Trophoblast cell (in vitro differentiated cells and primary cell): ENCODE measurements at regions not wholly inside any gene's neighbourhood (a gene's known extent, or its start where the extent isn't known, plus 50 kb on each side); places are given as distances from the start of the nearest gene placed in this dataset.

ENCODE experiments used
- DNase-seq, 2 donors: peaks; one replicate each; pipeline ENCODE4 v3.0.0-alpha.2; 2016
- H2AFZ ChIP-seq: 2 replicates; pipeline ENCODE4 v1.6.1; 2013; ENCODE audit warnings: low read length, moderate library complexity, mild to moderate bottlenecking; ENCODE audit not compliant: insufficient read depth, poor library complexity
- H2AK5ac ChIP-seq: 2 replicates; pipeline ENCODE4 v1.6.1; 2013; ENCODE audit warnings: mild to moderate bottlenecking, low read length
- H2BK120ac ChIP-seq: 2 replicates; pipeline ENCODE4 v1.6.1; 2013; ENCODE audit warnings: low read length, mild to moderate bottlenecking, moderate library complexity; ENCODE audit not compliant: insufficient read depth, poor library complexity
- H2BK12ac ChIP-seq: 2 replicates; pipeline ENCODE4 v1.6.1; 2013; ENCODE audit warnings: mild to moderate bottlenecking, low read length, moderate library complexity
- H2BK5ac ChIP-seq: 2 replicates; pipeline ENCODE4 v1.6.1; 2013; ENCODE audit warnings: low read length, low read depth, moderate library complexity, mild to moderate bottlenecking; ENCODE audit not compliant: poor library complexity
- H3K14ac ChIP-seq: 2 replicates; pipeline ENCODE4 v1.6.1; 2013; ENCODE audit warnings: mild to moderate bottlenecking, low read length
- H3K18ac ChIP-seq: 2 replicates; pipeline ENCODE4 v1.6.1; 2013; ENCODE audit warnings: mild to moderate bottlenecking, low read length
- H3K23ac ChIP-seq: 2 replicates; pipeline ENCODE4 v1.6.1; 2013; ENCODE audit warnings: low read length
- H3K27ac ChIP-seq: 2 replicates; pipeline ENCODE4 v1.5.1; 2013; ENCODE audit warnings: low read depth, mild to moderate bottlenecking, inconsistent platforms, low read length, moderate library complexity
- H3K27me3 ChIP-seq: 2 replicates; pipeline ENCODE4 v1.6.1; 2013; ENCODE audit warnings: inconsistent platforms, mild to moderate bottlenecking, low read length, moderate library complexity; ENCODE audit not compliant: insufficient read depth
- H3K36me3 ChIP-seq, 2 experiments: 1 replicate in 1 of 2; 2 replicates in 1 of 2; pipeline ENCODE4 v1.6.1; 2013; ENCODE audit warnings: low read length in 2 of 2, mild to moderate bottlenecking in 2 of 2, moderate library complexity in 1 of 2; ENCODE audit not compliant: insufficient read depth in 2 of 2, control insufficient read depth in 1 of 2
- H3K4ac ChIP-seq: 2 replicates; pipeline ENCODE4 v1.6.1; 2013; ENCODE audit warnings: low read depth, mild to moderate bottlenecking, low read length, moderate library complexity
- H3K4me1 ChIP-seq, 2 experiments: 1 replicate in 1 of 2; 2 replicates in 1 of 2; pipeline ENCODE4 v1.6.1; 2013; ENCODE audit warnings: low read length in 2 of 2, mild to moderate bottlenecking in 2 of 2, moderate library complexity in 1 of 2; ENCODE audit not compliant: insufficient read depth in 2 of 2, control insufficient read depth in 1 of 2
- H3K4me2 ChIP-seq: 2 replicates; pipeline ENCODE4 v1.6.1; 2013; ENCODE audit warnings: inconsistent platforms, mild to moderate bottlenecking, low read length, moderate library complexity
- H3K4me3 ChIP-seq: 2 replicates; pipeline ENCODE4 v1.5.1; 2013; ENCODE audit warnings: mild to moderate bottlenecking, low read depth, low read length, inconsistent platforms
- H3K79me1 ChIP-seq: one replicate; pipeline ENCODE4 v1.6.1; 2013; ENCODE audit warnings: low read length
- H3K79me2 ChIP-seq: 2 replicates; pipeline ENCODE4 v1.6.1; 2013; ENCODE audit warnings: low read length, mild to moderate bottlenecking; ENCODE audit not compliant: control insufficient read depth, insufficient read depth, poor library complexity
- H3K9ac ChIP-seq: 2 replicates; pipeline ENCODE4 v1.6.1; 2013; ENCODE audit warnings: mild to moderate bottlenecking, low read length
- H3K9me3 ChIP-seq: 2 replicates; pipeline ENCODE4 v1.6.1; 2013; ENCODE audit warnings: low read depth, mild to moderate bottlenecking, control low read depth, inconsistent platforms, low read length; ENCODE audit not compliant: insufficient read depth
- H4K12ac ChIP-seq: 2 replicates; pipeline ENCODE4 v1.6.1; 2013; ENCODE audit warnings: low read depth, mild to moderate bottlenecking, low read length, moderate library complexity
- H4K8ac ChIP-seq: 2 replicates; pipeline ENCODE4 v1.6.1; 2013; ENCODE audit warnings: low read depth, mild to moderate bottlenecking, low read length, moderate library complexity
- H4K91ac ChIP-seq: one replicate; pipeline ENCODE4 v1.6.1; 2013; ENCODE audit warnings: low read depth, mild to moderate bottlenecking, low read length, moderate library complexity
- WGBS: extraction: QIAGEN DNeasy Blood & Tissue Kit; methylation state at CpG from one replicate; pipeline ENCODE4 v1.1.7; 2013; ENCODE audit warnings: missing lambda C conversion rate; ENCODE audit not compliant: insufficient read length, insufficient coverage; ENCODE audit errors: extremely low coverage; 5-methylcytosine and 5-hydroxymethylcytosine counted together

DNA sequence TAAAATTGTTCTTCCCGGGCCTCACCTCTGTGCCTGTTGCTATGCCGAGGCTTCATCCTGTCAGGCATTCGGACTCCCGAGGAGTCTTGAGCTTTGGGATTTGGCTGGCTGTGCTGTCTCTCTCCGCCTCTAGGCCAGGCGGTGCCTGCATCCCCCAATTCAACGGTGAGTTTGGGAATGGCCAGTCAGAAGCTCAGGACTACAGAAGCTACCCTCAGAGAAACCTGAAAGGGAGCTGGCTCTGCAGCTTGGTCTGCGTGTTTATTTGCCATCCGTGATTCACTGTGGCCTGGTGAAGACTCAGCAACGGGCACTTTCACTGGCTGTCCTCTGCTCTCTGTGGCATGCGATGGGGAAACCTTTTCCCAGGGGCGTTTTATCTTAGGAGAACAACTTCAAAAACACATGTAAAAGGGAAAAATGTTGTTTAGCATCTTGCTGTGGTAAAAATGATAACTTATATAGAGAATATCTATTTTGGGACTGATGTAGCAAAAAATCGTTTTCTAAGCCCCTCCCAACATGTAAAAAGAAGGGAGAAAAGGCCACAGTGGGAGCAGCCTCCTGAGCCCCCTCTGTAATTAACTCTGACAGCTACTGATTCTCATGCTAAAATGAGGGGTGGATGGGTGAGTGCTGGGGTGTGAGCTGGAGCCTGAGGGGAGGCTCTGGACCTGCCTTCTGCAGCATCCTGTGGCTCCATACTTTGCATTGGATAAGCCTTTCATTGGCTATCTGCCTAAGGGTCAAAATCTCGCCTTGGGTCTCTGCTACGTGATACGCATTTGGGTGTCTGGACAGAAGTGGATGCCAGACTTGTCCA is 103.4 kb upstream of the KLHL25 start:
- H3K79me2 ChIP-seq, result no peaks in the 10 kb centered on the region
- H2BK120ac ChIP-seq, result no peak overlapping the region
- no peaks in the 10 kb centered on the region for H3K4me1 ChIP-seq
- no peak overlapping the region for H4K8ac ChIP-seq
- no CpG with 5 or more reads among the region's 16 CpGs for WGBS
- no peak overlapping the region for H3K9ac ChIP-seq
- H4K91ac ChIP-seq, result no peak overlapping the region
- no peak overlapping the region for H3K27ac ChIP-seq
- no peaks in the 10 kb centered on the region for H3K9me3 ChIP-seq
- no peak overlapping the region for H2BK5ac ChIP-seq
- no peak for DNase-seq
- H3K27me3 ChIP-seq, result no peaks in the 10 kb centered on the region
- no peak overlapping the region for H3K4ac ChIP-seq
- H3K18ac ChIP-seq, result no peak overlapping the region
- no peak overlapping the region for H2AK5ac ChIP-seq
- no peak overlapping the region for H3K4me3 ChIP-seq
- H3K79me1 ChIP-seq, result no peaks in the 10 kb centered on the region
- no peak overlapping the region for H2BK12ac ChIP-seq
- no peak overlapping the region for H4K12ac ChIP-seq
- no peak overlapping the region for H3K4me2 ChIP-seq
- H3K14ac ChIP-seq, result no peak overlapping the region
- no peak overlapping the region for H2AFZ ChIP-seq
- no peaks in the 10 kb centered on the region for H3K36me3 ChIP-seq
- no peak overlapping the region for H3K23ac ChIP-seq

- DNase-seq, result no peak
- H2BK5ac ChIP-seq, result no peak overlapping the region
- WGBS, result no CpG with 5 or more reads among the region's 9 CpGs
- no peak overlapping the region for H3K4me3 ChIP-seq
- H3K27me3 ChIP-seq, result no peaks in the 10 kb centered on the region
- no peak overlapping the region for H4K91ac ChIP-seq
- no peak overlapping the region for H2BK12ac ChIP-seq
- no peak overlapping the region for H2AFZ ChIP-seq
- H3K79me2 ChIP-seq, result no peaks in the 10 kb centered on the region
- no peak overlapping the region for H3K27ac ChIP-seq
- no peak overlapping the region for H4K8ac ChIP-seq
- H3K4me1 ChIP-seq, result no peaks in the 10 kb centered on the region
- no peak overlapping the region for H3K18ac ChIP-seq
- no peak overlapping the region for H3K4me2 ChIP-seq
- no peak overlapping the region for H4K12ac ChIP-seq
- no peak overlapping the region for H2AK5ac ChIP-seq
- H3K36me3 ChIP-seq, result no peaks in the 10 kb centered on the region
- H3K4ac ChIP-seq, result no peak overlapping the region
- H3K23ac ChIP-seq, result no peak overlapping the region
- H3K9ac ChIP-seq, result no peak overlapping the region
- no peak overlapping the region for H3K14ac ChIP-seq
- H3K9me3 ChIP-seq, result no peaks in the 10 kb centered on the region
- no peak overlapping the region for H2BK120ac ChIP-seq
- no peaks in the 10 kb centered on the region for H3K79me1 ChIP-seq
Observed at GRCh38 chr15:85899927-85900326, 105.2 kb upstream of the KLHL25 start.

DNA sequence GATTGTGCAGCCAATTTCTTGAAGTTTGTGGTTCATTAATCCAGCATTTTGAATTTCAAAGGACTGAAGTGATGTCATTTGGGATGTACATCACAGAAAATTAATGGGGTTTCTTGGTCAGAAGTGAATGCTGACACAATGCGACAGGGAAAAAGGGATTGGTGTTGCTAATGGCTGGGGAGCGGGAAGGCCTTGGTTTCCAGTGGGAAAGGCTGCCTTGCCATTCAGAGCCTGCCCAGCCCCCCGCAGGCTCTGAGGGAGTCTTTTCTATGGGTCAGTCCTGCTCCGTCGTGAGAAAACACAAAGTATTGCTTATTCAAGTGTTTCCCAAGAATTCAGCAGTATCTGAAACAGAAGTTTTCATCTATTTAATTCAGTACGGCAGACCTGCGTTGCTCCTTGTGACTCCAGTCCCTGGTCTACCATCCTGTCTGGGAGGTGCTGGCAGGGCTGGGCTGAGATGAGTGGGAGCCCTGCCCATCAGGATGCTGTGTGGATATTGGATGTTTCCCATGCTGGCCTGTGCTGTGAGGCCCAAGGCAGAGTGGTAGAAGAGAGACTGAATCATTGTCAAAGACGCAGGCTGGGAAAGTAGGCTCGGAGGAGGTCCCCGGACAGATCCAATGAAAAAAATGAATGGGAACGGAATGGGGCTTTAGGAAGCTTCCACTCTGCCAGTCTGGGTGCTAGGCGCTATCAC is 111.2 kb upstream of the KLHL25 start:
- no peaks in the 10 kb centered on the region for H3K27me3 ChIP-seq
- H2BK120ac ChIP-seq, result no peak overlapping the region
- H3K27ac ChIP-seq, result no peak overlapping the region
- no peaks in the 10 kb centered on the region for H3K9me3 ChIP-seq
- H3K4me2 ChIP-seq, result no peak overlapping the region
- H3K18ac ChIP-seq, result no peak overlapping the region
- no peaks in the 10 kb centered on the region for H3K79me2 ChIP-seq
- no peak overlapping the region for H2AK5ac ChIP-seq
- H4K91ac ChIP-seq, result no peak overlapping the region
- no CpG with 5 or more reads among the region's 12 CpGs for WGBS
- no peak overlapping the region for H4K8ac ChIP-seq
- no peak for DNase-seq
- H2BK12ac ChIP-seq, result no peak overlapping the region
- no peak overlapping the region for H3K23ac ChIP-seq
- H3K14ac ChIP-seq, result no peak overlapping the region
- H3K79me1 ChIP-seq, result no peaks in the 10 kb centered on the region
- no peaks in the 10 kb centered on the region for H3K4me1 ChIP-seq
- H2BK5ac ChIP-seq, result no peak overlapping the region
- H4K12ac ChIP-seq, result no peak overlapping the region
- no peak overlapping the region for H3K9ac ChIP-seq
- no peak overlapping the region for H3K4me3 ChIP-seq
- no peak overlapping the region for H2AFZ ChIP-seq
- H3K4ac ChIP-seq, result no peak overlapping the region
- H3K36me3 ChIP-seq, result no peaks in the 10 kb centered on the region

- H3K18ac ChIP-seq, result no peak overlapping the region
- H4K91ac ChIP-seq, result no peak overlapping the region
- no peaks in the 10 kb centered on the region for H3K4me1 ChIP-seq
- no peak overlapping the region for H2BK5ac ChIP-seq
- no peak overlapping the region for H4K12ac ChIP-seq
- no peak overlapping the region for H3K4ac ChIP-seq
- H3K23ac ChIP-seq, result no peak overlapping the region
- no peak overlapping the region for H3K4me2 ChIP-seq
- H3K27me3 ChIP-seq, result no peaks in the 10 kb centered on the region
- H3K79me1 ChIP-seq, result no peaks in the 10 kb centered on the region
- no peaks in the 10 kb centered on the region for H3K9me3 ChIP-seq
- H2BK12ac ChIP-seq, result no peak overlapping the region
- H2AK5ac ChIP-seq, result no peak overlapping the region
- H3K79me2 ChIP-seq, result no peaks in the 10 kb centered on the region
- no peak overlapping the region for H3K4me3 ChIP-seq
- H4K8ac ChIP-seq, result no peak overlapping the region
- no peak overlapping the region for H2AFZ ChIP-seq
- H3K9ac ChIP-seq, result no peak overlapping the region
- no peak overlapping the region for H3K27ac ChIP-seq
- no peaks in the 10 kb centered on the region for H3K36me3 ChIP-seq
- no peak overlapping the region for H3K14ac ChIP-seq
- H2BK120ac ChIP-seq, result no peak overlapping the region
- no peak for DNase-seq
- no CpG with 5 or more reads among the region's 2 CpGs for WGBS
Observed at GRCh38 chr15:85906640-85907039, 111.9 kb upstream of the KLHL25 start.
